ENCODE measurements at regions not wholly inside any gene's neighbourhood (a gene's known extent, or its start where the extent isn't known, plus 50 kb on each side); places are given as distances from the start of the nearest gene placed in this dataset.
A peak's percentile ranks its signal among the peaks of the same experiment; 100 is the strongest.

DNA sequence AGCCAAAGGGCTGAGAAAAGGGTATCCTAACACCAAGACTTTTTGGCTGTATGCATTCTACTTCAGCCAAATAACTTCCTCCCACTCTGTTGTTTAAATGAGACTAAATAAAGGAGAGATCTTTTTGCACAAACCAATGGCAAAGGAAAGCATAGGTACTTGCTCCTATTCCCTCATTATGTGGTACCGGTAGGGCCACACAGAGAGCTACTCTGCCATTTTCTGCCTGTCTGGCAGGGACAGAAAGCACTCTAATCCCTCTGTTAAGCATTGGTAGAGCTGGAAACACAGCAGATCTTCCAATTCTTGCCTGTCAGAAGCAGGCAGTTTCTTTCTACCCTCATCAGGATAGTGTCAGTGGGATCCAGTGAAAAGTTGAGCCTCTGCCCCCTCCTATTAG lies 918.3 kb upstream of the TMEFF2 start:
- H4K20me1 ChIP-seq (replicated peaks; ENCODE audit: control insufficient read depth, extremely low read depth, insufficient read depth, low read length), result no peaks in the 10 kb centered on the region
- H3K36me3 ChIP-seq (ENCODE audit: control insufficient read depth in 2 of 2, extremely low read depth in 1 of 2, insufficient read depth in 2 of 2, low read length in 2 of 2), result no peaks in the 10 kb centered on the region
- intact Hi-C loops (cut with micrococcal nuclease), result no loop called here
- H3K27ac ChIP-seq (ENCODE audit: insufficient read depth, low read depth, low read length), result no peak overlapping the region
- dilution Hi-C loops (cut with MboI; ENCODE audit: extremely low pct_ligation_motif_present, low sequenced_read_pairs), result no loop called here
- H3K9ac ChIP-seq (replicated peaks; ENCODE audit: extremely low read depth, insufficient read depth, low read length), result no peak overlapping the region
- no peaks in the 10 kb centered on the region for H3K9me3 ChIP-seq (replicated peaks; ENCODE audit: control insufficient read depth, insufficient read depth, low read length)
- CTCF ChIA-PET, result no interaction called here
- no peak for DNase-seq (ENCODE audit: low read depth, low spot score)
- no peaks in the 10 kb centered on the region for H3K4me1 ChIP-seq (ENCODE audit: control insufficient read depth, extremely low read depth, insufficient read depth, low read length)
- H3K9me1 ChIP-seq (replicated peaks; ENCODE audit: control insufficient read depth, extremely low read depth, insufficient read depth, low read length), result no peaks in the 10 kb centered on the region
- H3K79me2 ChIP-seq (ENCODE audit: control insufficient read depth, insufficient read depth, low read length), result no peaks in the 10 kb centered on the region
- TF ChIP-seq, protein P1, sequence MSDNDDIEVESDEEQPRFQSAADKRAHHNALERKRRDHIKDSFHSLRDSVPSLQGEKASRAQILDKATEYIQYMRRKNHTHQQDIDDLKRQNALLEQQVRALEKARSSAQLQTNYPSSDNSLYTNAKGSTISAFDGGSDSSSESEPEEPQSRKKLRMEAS (IDR thresholded peaks at IDR 0.05; ENCODE audit: insufficient read depth, insufficient read length), result no peak
- no peak for TF ChIP-seq JUN (IDR thresholded peaks at IDR 0.05; ENCODE audit: borderline replicate concordance, insufficient read depth, insufficient read length, low read depth)
- no peak for TF ChIP-seq EZH2 (IDR thresholded peaks at IDR 0.05; ENCODE audit: borderline replicate concordance, low read depth, low read length, severe bottlenecking)
- BruUV-seq (replicated peaks), result no TSS peak
- no peak overlapping the region for H2AFZ ChIP-seq (ENCODE audit: low read depth, low read length)
- H3K4me3 ChIP-seq (replicated peaks in 1 of 3; ENCODE audit: insufficient read depth in 1 of 3, low read depth in 1 of 3, low read length in 3 of 3), result no peak overlapping the region
- no peak overlapping the region for H3K4me2 ChIP-seq (ENCODE audit: insufficient read depth, low read length)
- no peak for FAIRE-seq
- H3K27me3 ChIP-seq (ENCODE audit: control insufficient read depth in 2 of 2, insufficient read depth in 2 of 2, low read length in 2 of 2), result no peaks in the 10 kb centered on the region
- POLR2A ChIA-PET, result no interaction called here

DNA sequence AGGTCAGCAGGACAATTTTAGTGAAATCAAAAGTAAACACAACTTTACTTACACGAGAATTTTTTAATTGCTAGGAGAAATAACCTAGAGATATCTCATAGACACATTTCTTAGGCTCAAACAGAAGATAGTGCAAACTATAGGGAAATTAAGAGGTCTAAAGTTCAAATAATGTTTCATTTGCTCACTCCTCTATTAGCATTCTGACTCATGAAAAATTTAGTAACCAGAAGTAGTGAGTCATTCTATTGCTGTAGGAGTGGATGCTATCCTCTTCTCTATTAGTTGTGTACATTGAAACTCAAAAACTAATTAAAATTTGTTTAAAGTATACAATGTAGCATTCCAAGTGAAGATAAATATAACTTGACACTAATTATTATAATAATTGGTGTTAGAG lies 908.3 kb upstream of the TMEFF2 start:
- Histone ChIP-seq H4K20me1 (replicated peaks; ENCODE audit: control insufficient read depth, extremely low read depth, insufficient read depth, low read length) (no peaks in the 10 kb centered on the region), H3K9me3 (replicated peaks; ENCODE audit: control insufficient read depth, insufficient read depth, low read length) (peaks cover 2% of the 10 kb centered on the region), H3K27me3 (ENCODE audit: control insufficient read depth in 2 of 2, insufficient read depth in 2 of 2, low read length in 2 of 2) (no peaks in the 10 kb centered on the region), H3K9ac (replicated peaks; ENCODE audit: extremely low read depth, insufficient read depth, low read length) (no peak overlapping the region), H2AFZ (ENCODE audit: low read depth, low read length) (no peak overlapping the region), H3K4me2 (ENCODE audit: insufficient read depth, low read length) (no peak overlapping the region), H3K27ac (ENCODE audit: insufficient read depth, low read depth, low read length) (no peak overlapping the region), H3K9me1 (replicated peaks; ENCODE audit: control insufficient read depth, extremely low read depth, insufficient read depth, low read length) (no peaks in the 10 kb centered on the region), H3K79me2 (ENCODE audit: control insufficient read depth, insufficient read depth, low read length) (no peaks in the 10 kb centered on the region), H3K36me3 (ENCODE audit: control insufficient read depth in 2 of 2, extremely low read depth in 1 of 2, insufficient read depth in 2 of 2, low read length in 2 of 2) (no peaks in the 10 kb centered on the region), H3K4me3 (replicated peaks in 1 of 3; ENCODE audit: insufficient read depth in 1 of 3, low read depth in 1 of 3, low read length in 3 of 3) (no peak overlapping the region), H3K4me1 (ENCODE audit: control insufficient read depth, extremely low read depth, insufficient read depth, low read length) (no peaks in the 10 kb centered on the region)
- FAIRE-seq (no peak), DNase-seq (ENCODE audit: low read depth, low spot score) (no peak)
- ChIA-PET POLR2A (no interaction called here), CTCF (no interaction called here)
- BruUV-seq (replicated peaks), result no TSS peak
- TF ChIP-seq GATA2 (IDR thresholded peaks at IDR 0.05; ENCODE audit: insufficient read depth, insufficient read length, low read depth, low read length), result no peak
- no peak for TF ChIP-seq EZH2 (IDR thresholded peaks at IDR 0.05; ENCODE audit: borderline replicate concordance, low read depth, low read length, severe bottlenecking)
- TF ChIP-seq FOS (IDR thresholded peaks at IDR 0.05; ENCODE audit: borderline replicate concordance, insufficient read depth, low read length), result peak; percentile 81
- TF ChIP-seq JUN (IDR thresholded peaks at IDR 0.05; ENCODE audit: borderline replicate concordance, insufficient read depth, insufficient read length, low read depth), result peak; percentile 6
- dilution Hi-C loops (cut with MboI; ENCODE audit: extremely low pct_ligation_motif_present, low sequenced_read_pairs) (no loop called here), intact Hi-C loops (cut with micrococcal nuclease) (no loop called here)

All from endothelial cell of umbilical vein (primary cell).